AG04450 (cell line): ENCODE measurements at regions not wholly inside any gene's neighbourhood (a gene's known extent, or its start where the extent isn't known, plus 50 kb on each side); places are given as distances from the start of the nearest gene placed in this dataset.

Experiments
- CTCF ChIA-PET: fragments of 300-600, 350-600 bp; formaldehyde crosslinking; extraction: SDS; loops from one replicate; lab custom pipeline; 2022; ENCODE audit warnings: antibody characterized with exemption, inconsistent platforms; lab: Charles Lee
- POLR2A ChIA-PET: fragments of 350-600 bp; formaldehyde crosslinking; extraction: SDS; loops from one replicate; lab custom pipeline; 2021; ENCODE audit warnings: antibody characterized with exemption, inconsistent platforms; lab: Yijun Ruan, JAX
- DNase-seq: peaks from one replicate; pipeline ENCODE4 v3.0.0-alpha.2; 2011; ENCODE audit warnings: low read depth, low spot score
- H3K27ac ChIP-seq: one replicate; pipeline ENCODE4 v1.5.1; 2012; ENCODE audit warnings: low read depth, low read length, control low read depth
- H3K27me3 ChIP-seq: one replicate; pipeline ENCODE4 v1.6.0; 2012; ENCODE audit warnings: low read length; ENCODE audit not compliant: control insufficient read depth, insufficient read depth
- H3K4me3 ChIP-seq: 2 replicates; pipeline ENCODE4 v1.5.1; 2011; ENCODE audit warnings: mild to moderate bottlenecking, low read depth, low read length, control low read depth
- H3K9me3 ChIP-seq: 2 replicates; pipeline ENCODE4 v1.5.1; 2012; ENCODE audit warnings: low read length; ENCODE audit not compliant: control insufficient read depth, insufficient read depth
- CTCF ChIP-seq: IDR thresholded peaks from 2 replicates; pipeline ENCODE4 v1.5.1; 2011; ENCODE audit warnings: low read depth, low read length, control low read depth, inconsistent platforms

GRCh38 chr2:82001614-82002013 is 1697.1 kb upstream of the LRRTM1 start:
- H3K4me3 ChIP-seq, result no peak overlapping the region
- ChIA-PET CTCF (interaction anchor here (0.5 kb wide), 1 partner anchor 679 kb away, joined by 5 read pairs; no protein-coding TSS in a partner anchor), POLR2A (no interaction called here)
- H3K9me3 ChIP-seq, result no peaks in the 10 kb centered on the region
- no peak overlapping the region for H3K27ac ChIP-seq
- no peaks in the 10 kb centered on the region for H3K27me3 ChIP-seq
- no peak for TF ChIP-seq CTCF
- no peak for DNase-seq

- POLR2A ChIA-PET, result no interaction called here
- Histone ChIP-seq H3K4me3 (no peak overlapping the region), H3K27me3 (no peaks in the 10 kb centered on the region), H3K9me3 (no peaks in the 10 kb centered on the region), H3K27ac (no peak overlapping the region)
- CTCF ChIA-PET, result no interaction called here
- no peak for DNase-seq
- TF ChIP-seq CTCF, result no peak
Measured at GRCh38 chr2:82000606-82001005, 1696.1 kb upstream of the LRRTM1 start.

GRCh38 chr2:81996332-81996731 is 1691.8 kb upstream of the LRRTM1 start:
- POLR2A ChIA-PET, result no interaction called here
- CTCF ChIA-PET, result no interaction called here
- TF ChIP-seq CTCF, result no peak

GRCh38 chr2:81991282-81991681 is 1686.7 kb upstream of the LRRTM1 start:
- Histone ChIP-seq H3K27me3 (no peaks in the 10 kb centered on the region), H3K9me3 (no peaks in the 10 kb centered on the region), H3K4me3 (no peak overlapping the region), H3K27ac (no peak overlapping the region)
- POLR2A ChIA-PET, result no interaction called here
- no peak for TF ChIP-seq CTCF
- CTCF ChIA-PET, result no interaction called here
- no peak for DNase-seq

More at GRCh38 chr2:81996332-81996731, 1691.8 kb upstream of the LRRTM1 start:
- H3K27ac ChIP-seq, result no peak overlapping the region
- no peak overlapping the region for H3K4me3 ChIP-seq
- no peak for DNase-seq
- no peaks in the 10 kb centered on the region for H3K9me3 ChIP-seq
- no peaks in the 10 kb centered on the region for H3K27me3 ChIP-seq

GRCh38 chr2:81987370-81987769 is 1682.8 kb upstream of the LRRTM1 start:
- no peak overlapping the region for H3K27ac ChIP-seq
- no peak overlapping the region for H3K4me3 ChIP-seq
- no peak for DNase-seq
- H3K27me3 ChIP-seq, result no peaks in the 10 kb centered on the region
- POLR2A ChIA-PET, result no interaction called here
- peaks cover 8% of the 10 kb centered on the region for H3K9me3 ChIP-seq
- TF ChIP-seq CTCF, result no peak
- CTCF ChIA-PET, result no interaction called here
